ENCODE measurements at regions not wholly inside any gene's neighbourhood (a gene's known extent, or its start where the extent isn't known, plus 50 kb on each side); places are given as distances from the start of the nearest gene placed in this dataset.
A peak's percentile ranks its signal among the peaks of the same experiment; 100 is the strongest.

- no peaks in the 10 kb centered on the region for H3K27me3 Mint-ChIP-seq
- Histone ChIP-seq H4K20me1 (ENCODE audit: control insufficient read depth, insufficient read depth, low read length, poor library complexity, severe bottlenecking) (no peaks in the 10 kb centered on the region), H3K4me1 (ENCODE audit: control insufficient read depth in 2 of 2, insufficient read depth in 2 of 2, low read length in 2 of 2) (peaks cover 2% of the 10 kb centered on the region in 2 donors), H3K36me3 (replicated peaks in 1 of 2; ENCODE audit: control extremely low read depth in 1 of 2, control insufficient read depth in 1 of 2, extremely low read depth in 1 of 2, insufficient read depth in 2 of 2, low read length in 1 of 2) (no peaks in the 10 kb centered on the region), H3K27me3 (replicated peaks in 1 of 4; ENCODE audit: control extremely low read depth in 1 of 4, control insufficient read depth in 3 of 4, insufficient read depth in 4 of 4, low read length in 3 of 4) (no peaks in the 10 kb centered on the region), H3K27ac (ENCODE audit: low read length in 2 of 2) (no peak overlapping the region), H3K4me2 (replicated peaks; ENCODE audit: low read depth, low read length, poor library complexity, severe bottlenecking) (no peak overlapping the region), H3K79me2 (ENCODE audit: control insufficient read depth, insufficient read depth, low read length) (no peaks in the 10 kb centered on the region), H3K9ac (ENCODE audit: low read length) (no peak overlapping the region), H2AFZ (ENCODE audit: insufficient read depth, low read depth, low read length, poor library complexity, severe bottlenecking) (peak overlapping the region; percentile 23), H3K4me3 (ENCODE audit: control extremely low read depth in 1 of 5, extremely low read depth in 1 of 5, insufficient read depth in 1 of 5, low read depth in 2 of 5, low read length in 4 of 5) (no peak overlapping the region), H3K9me3 (ENCODE audit: control extremely low read depth in 1 of 3, control insufficient read depth in 2 of 3, insufficient read depth in 1 of 3, low read length in 2 of 3) (no peaks in the 10 kb centered on the region)
- ATAC-seq (ENCODE audit: low read depth), result no peak
- H3K9me3 Mint-ChIP-seq (ENCODE audit: insufficient read depth), result no peaks in the 10 kb centered on the region
- POLR2A ChIA-PET, result no interaction called here
- intact Hi-C loops (cut with micrococcal nuclease), result no loop called here
- no peak for TF ChIP-seq EZH2 (IDR thresholded peaks at IDR 0.05; ENCODE audit: borderline replicate concordance, insufficient read depth, low read depth, low read length, poor library complexity, severe bottlenecking)
- TF ChIP-seq CTCF (IDR thresholded peaks at IDR 0.05), result no peak
- CTCF ChIA-PET, result interaction anchor here (1.8 kb wide), 1 partner anchor 9 kb away, joined by 5 read pairs; no protein-coding TSS in a partner anchor
- no peak overlapping the region for H3K27ac Mint-ChIP-seq
- H3K4me3 Mint-ChIP-seq, result no peak overlapping the region
- DNase-seq, result no peak
- H3K4me1 Mint-ChIP-seq, result peaks cover 5% of the 10 kb centered on the region
Measured at GRCh38 chr5:163889369-163889768, 383.9 kb downstream of the MAT2B start.

DNA sequence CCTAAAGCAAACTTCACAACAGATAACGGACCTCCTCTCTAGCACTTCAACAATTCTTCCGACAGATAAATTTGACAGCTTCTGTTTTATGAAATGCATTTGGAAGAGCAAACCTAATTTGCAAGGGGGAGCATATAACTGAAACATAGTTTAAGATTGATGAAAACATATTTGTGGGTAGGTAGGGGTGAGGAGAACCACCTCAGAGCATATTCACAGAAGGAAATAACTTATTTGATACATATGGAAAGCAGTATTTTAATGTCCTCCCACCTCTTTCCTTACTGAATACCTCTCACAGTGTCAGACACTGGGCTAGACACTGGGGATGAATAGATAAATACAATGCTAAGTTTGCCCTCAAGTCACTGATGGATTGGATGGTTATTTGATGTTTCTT lies 384.8 kb downstream of the MAT2B start:
- Mint-ChIP-seq H3K4me1 (peaks cover 13% of the 10 kb centered on the region), H3K4me3 (no peak overlapping the region), H3K27me3 (no peaks in the 10 kb centered on the region), H3K27ac (no peak overlapping the region), H3K9me3 (ENCODE audit: insufficient read depth) (no peaks in the 10 kb centered on the region)
- no peak for DNase-seq
- intact Hi-C loops (cut with micrococcal nuclease), result no loop called here
- ATAC-seq (ENCODE audit: low read depth), result no peak
- ChIA-PET CTCF (no interaction called here), POLR2A (no interaction called here)
- Histone ChIP-seq H3K36me3 (replicated peaks in 1 of 2; ENCODE audit: control extremely low read depth in 1 of 2, control insufficient read depth in 1 of 2, extremely low read depth in 1 of 2, insufficient read depth in 2 of 2, low read length in 1 of 2) (no peaks in the 10 kb centered on the region), H3K4me3 (ENCODE audit: control extremely low read depth in 1 of 5, extremely low read depth in 1 of 5, insufficient read depth in 1 of 5, low read depth in 2 of 5, low read length in 4 of 5) (no peak overlapping the region), H3K79me2 (ENCODE audit: control insufficient read depth, insufficient read depth, low read length) (no peaks in the 10 kb centered on the region), H3K27ac (ENCODE audit: low read length in 2 of 2) (no peak overlapping the region), H3K9ac (ENCODE audit: low read length) (no peak overlapping the region), H3K4me2 (replicated peaks; ENCODE audit: low read depth, low read length, poor library complexity, severe bottlenecking) (no peak overlapping the region), H4K20me1 (ENCODE audit: control insufficient read depth, insufficient read depth, low read length, poor library complexity, severe bottlenecking) (no peaks in the 10 kb centered on the region), H3K27me3 (replicated peaks in 1 of 4; ENCODE audit: control extremely low read depth in 1 of 4, control insufficient read depth in 3 of 4, insufficient read depth in 4 of 4, low read length in 3 of 4) (no peaks in the 10 kb centered on the region), H3K4me1 (ENCODE audit: control insufficient read depth in 2 of 2, insufficient read depth in 2 of 2, low read length in 2 of 2) (peaks cover 6 to 11% of the 10 kb centered on the region in 2 donors), H3K9me3 (ENCODE audit: control extremely low read depth in 1 of 3, control insufficient read depth in 2 of 3, insufficient read depth in 1 of 3, low read length in 2 of 3) (peaks cover 0 to under 1% (median 0%) of the 10 kb centered on the region in 3 donors), H2AFZ (ENCODE audit: insufficient read depth, low read depth, low read length, poor library complexity, severe bottlenecking) (no peak overlapping the region)
- no CpG with 5 or more reads among the region's 2 CpGs for WGBS (ENCODE audit: insufficient coverage)
- TF ChIP-seq CTCF (IDR thresholded peaks at IDR 0.05) (no peak), EZH2 (IDR thresholded peaks at IDR 0.05; ENCODE audit: borderline replicate concordance, insufficient read depth, low read depth, low read length, poor library complexity, severe bottlenecking) (no peak)
